ENCODE measurements at regions not wholly inside any gene's neighbourhood (a gene's known extent, or its start where the extent isn't known, plus 50 kb on each side); places are given as distances from the start of the nearest gene placed in this dataset.

- Histone ChIP-seq H3K36me3 (replicated peaks in 1 of 2; ENCODE audit: control insufficient read depth in 2 of 2, insufficient read depth in 2 of 2, low read length in 2 of 2) (no peaks in the 10 kb centered on the region), H3K9ac (ENCODE audit: low read depth, low read length, poor library complexity) (no peak overlapping the region), H3K4me1 (ENCODE audit: control insufficient read depth in 2 of 2, insufficient read depth in 1 of 2, low read depth in 1 of 2, low read length in 2 of 2) (no peaks in the 10 kb centered on the region), H2BK5ac (ENCODE audit: low read length) (no peak overlapping the region), H3K18ac (ENCODE audit: low read length) (no peak overlapping the region), H3K79me1 (ENCODE audit: low read depth, low read length) (no peaks in the 10 kb centered on the region), H4K8ac (ENCODE audit: low read depth, low read length) (no peak overlapping the region), H3K27me3 (ENCODE audit: control insufficient read depth in 3 of 3, insufficient read depth in 3 of 3, low read depth in 1 of 3, low read length in 3 of 3) (no peaks in the 10 kb centered on the region), H4K91ac (ENCODE audit: low read depth, low read length, poor library complexity) (no peak overlapping the region), H2AFZ (ENCODE audit: low read length) (no peak overlapping the region), H3K14ac (ENCODE audit: low read length) (no peak overlapping the region), H3K4me3 (ENCODE audit: low read length in 2 of 2) (no peak overlapping the region), H2BK12ac (ENCODE audit: low read length) (no peak overlapping the region), H3K4ac (ENCODE audit: low read length) (no peak overlapping the region), H2BK15ac (ENCODE audit: low read length) (no peak overlapping the region), H3K9me3 (replicated peaks in 1 of 2; ENCODE audit: control insufficient read depth in 2 of 2, insufficient read depth in 1 of 2, low read depth in 1 of 2, low read length in 2 of 2) (peaks cover 0 to 2% of the 10 kb centered on the region in 2 donors), H2AK5ac (ENCODE audit: low read depth, low read length) (no peak overlapping the region), H3K27ac (replicated peaks; ENCODE audit: low read length) (no peak overlapping the region), H3K4me2 (ENCODE audit: insufficient read depth, low read length, poor library complexity, severe bottlenecking) (no peak overlapping the region), H2BK120ac (ENCODE audit: low read depth, low read length) (no peak overlapping the region), H3K23ac (ENCODE audit: low read depth, low read length, poor library complexity) (no peak overlapping the region)
- no peak for DNase-seq (ENCODE audit: low spot score)
Observed at GRCh38 chr21:29406385-29406784, 107.7 kb downstream of the BACH1 start.

GRCh38 chr21:29407571-29407970 lies 108.8 kb downstream of the BACH1 start:
- H3K4me3 ChIP-seq (ENCODE audit: low read length in 2 of 2) = no peak overlapping the region
- no peak overlapping the region for H3K14ac ChIP-seq (ENCODE audit: low read length)
- no peak overlapping the region for H3K4ac ChIP-seq (ENCODE audit: low read length)
- no peak overlapping the region for H2BK5ac ChIP-seq (ENCODE audit: low read length)
- H4K8ac ChIP-seq (ENCODE audit: low read depth, low read length) = no peak overlapping the region
- H2BK120ac ChIP-seq (ENCODE audit: low read depth, low read length) = no peak overlapping the region
- H3K9ac ChIP-seq (ENCODE audit: low read depth, low read length, poor library complexity) = no peak overlapping the region
- H4K91ac ChIP-seq (ENCODE audit: low read depth, low read length, poor library complexity) = no peak overlapping the region
- no peaks in the 10 kb centered on the region for H3K79me1 ChIP-seq (ENCODE audit: low read depth, low read length)
- no peak overlapping the region for H2BK15ac ChIP-seq (ENCODE audit: low read length)
- no peaks in the 10 kb centered on the region for H3K36me3 ChIP-seq (replicated peaks in 1 of 2; ENCODE audit: control insufficient read depth in 2 of 2, insufficient read depth in 2 of 2, low read length in 2 of 2)
- no peaks in the 10 kb centered on the region for H3K27me3 ChIP-seq (ENCODE audit: control insufficient read depth in 3 of 3, insufficient read depth in 3 of 3, low read depth in 1 of 3, low read length in 3 of 3)
- no peaks in the 10 kb centered on the region for H3K4me1 ChIP-seq (ENCODE audit: control insufficient read depth in 2 of 2, insufficient read depth in 1 of 2, low read depth in 1 of 2, low read length in 2 of 2)
- no peak overlapping the region for H2AFZ ChIP-seq (ENCODE audit: low read length)
- H3K9me3 ChIP-seq (replicated peaks in 1 of 2; ENCODE audit: control insufficient read depth in 2 of 2, insufficient read depth in 1 of 2, low read depth in 1 of 2, low read length in 2 of 2) = peaks cover 0 to 2% of the 10 kb centered on the region in 2 donors
- DNase-seq (ENCODE audit: low spot score) = no peak
- H3K18ac ChIP-seq (ENCODE audit: low read length) = no peak overlapping the region
- no peak overlapping the region for H3K27ac ChIP-seq (replicated peaks; ENCODE audit: low read length)
- H2BK12ac ChIP-seq (ENCODE audit: low read length) = no peak overlapping the region
- no CpG with 5 or more reads among the region's 2 CpGs for WGBS, 2 donors (ENCODE audit: extremely low coverage in 2 of 2, insufficient read length in 2 of 2, insufficient replicate concordance in 1 of 2)
- H2AK5ac ChIP-seq (ENCODE audit: low read depth, low read length) = no peak overlapping the region
- H3K4me2 ChIP-seq (ENCODE audit: insufficient read depth, low read length, poor library complexity, severe bottlenecking) = no peak overlapping the region
- H3K23ac ChIP-seq (ENCODE audit: low read depth, low read length, poor library complexity) = no peak overlapping the region

GRCh38 chr21:29413683-29414082 lies 115.0 kb downstream of the BACH1 start:
- Histone ChIP-seq H3K4ac (ENCODE audit: low read length) (no peak overlapping the region), H3K4me1 (ENCODE audit: control insufficient read depth in 2 of 2, insufficient read depth in 1 of 2, low read depth in 1 of 2, low read length in 2 of 2) (no peaks in the 10 kb centered on the region), H3K4me2 (ENCODE audit: insufficient read depth, low read length, poor library complexity, severe bottlenecking) (no peak overlapping the region), H3K79me1 (ENCODE audit: low read depth, low read length) (no peaks in the 10 kb centered on the region), H3K9me3 (replicated peaks in 1 of 2; ENCODE audit: control insufficient read depth in 2 of 2, insufficient read depth in 1 of 2, low read depth in 1 of 2, low read length in 2 of 2) (no peaks in the 10 kb centered on the region), H3K27ac (replicated peaks; ENCODE audit: low read length) (no peak overlapping the region), H2BK120ac (ENCODE audit: low read depth, low read length) (no peak overlapping the region), H2AFZ (ENCODE audit: low read length) (no peak overlapping the region), H2BK15ac (ENCODE audit: low read length) (no peak overlapping the region), H2BK5ac (ENCODE audit: low read length) (no peak overlapping the region), H3K4me3 (ENCODE audit: low read length in 2 of 2) (no peak overlapping the region), H3K27me3 (ENCODE audit: control insufficient read depth in 3 of 3, insufficient read depth in 3 of 3, low read depth in 1 of 3, low read length in 3 of 3) (no peaks in the 10 kb centered on the region), H3K14ac (ENCODE audit: low read length) (no peak overlapping the region), H3K36me3 (replicated peaks in 1 of 2; ENCODE audit: control insufficient read depth in 2 of 2, insufficient read depth in 2 of 2, low read length in 2 of 2) (no peaks in the 10 kb centered on the region), H3K9ac (ENCODE audit: low read depth, low read length, poor library complexity) (no peak overlapping the region), H3K18ac (ENCODE audit: low read length) (no peak overlapping the region), H4K91ac (ENCODE audit: low read depth, low read length, poor library complexity) (no peak overlapping the region), H3K23ac (ENCODE audit: low read depth, low read length, poor library complexity) (no peak overlapping the region), H4K8ac (ENCODE audit: low read depth, low read length) (no peak overlapping the region), H2AK5ac (ENCODE audit: low read depth, low read length) (no peak overlapping the region), H2BK12ac (ENCODE audit: low read length) (no peak overlapping the region)
- DNase-seq (ENCODE audit: low spot score) = no peak
- no CpG with 5 or more reads among the region's 3 CpGs for WGBS, 2 donors (ENCODE audit: extremely low coverage in 2 of 2, insufficient read length in 2 of 2, insufficient replicate concordance in 1 of 2)

- no peak overlapping the region for H2BK15ac ChIP-seq (ENCODE audit: low read length)
- H3K4me1 ChIP-seq (ENCODE audit: control insufficient read depth in 2 of 2, insufficient read depth in 1 of 2, low read depth in 1 of 2, low read length in 2 of 2) = no peaks in the 10 kb centered on the region
- H3K9ac ChIP-seq (ENCODE audit: low read depth, low read length, poor library complexity) = no peak overlapping the region
- H3K79me1 ChIP-seq (ENCODE audit: low read depth, low read length) = no peaks in the 10 kb centered on the region
- no peaks in the 10 kb centered on the region for H3K27me3 ChIP-seq (ENCODE audit: control insufficient read depth in 3 of 3, insufficient read depth in 3 of 3, low read depth in 1 of 3, low read length in 3 of 3)
- H2BK5ac ChIP-seq (ENCODE audit: low read length) = no peak overlapping the region
- H3K9me3 ChIP-seq (replicated peaks in 1 of 2; ENCODE audit: control insufficient read depth in 2 of 2, insufficient read depth in 1 of 2, low read depth in 1 of 2, low read length in 2 of 2) = no peaks in the 10 kb centered on the region
- no peak overlapping the region for H3K23ac ChIP-seq (ENCODE audit: low read depth, low read length, poor library complexity)
- H4K8ac ChIP-seq (ENCODE audit: low read depth, low read length) = no peak overlapping the region
- no CpG with 5 or more reads among the region's 4 CpGs for WGBS, 2 donors (ENCODE audit: extremely low coverage in 2 of 2, insufficient read length in 2 of 2, insufficient replicate concordance in 1 of 2)
- no peak for DNase-seq (ENCODE audit: low spot score)
- H3K36me3 ChIP-seq (replicated peaks in 1 of 2; ENCODE audit: control insufficient read depth in 2 of 2, insufficient read depth in 2 of 2, low read length in 2 of 2) = no peaks in the 10 kb centered on the region
- H4K91ac ChIP-seq (ENCODE audit: low read depth, low read length, poor library complexity) = no peak overlapping the region
- no peak overlapping the region for H3K27ac ChIP-seq (replicated peaks; ENCODE audit: low read length)
- H3K4me3 ChIP-seq (ENCODE audit: low read length in 2 of 2) = no peak overlapping the region
- no peak overlapping the region for H2AFZ ChIP-seq (ENCODE audit: low read length)
- no peak overlapping the region for H3K4me2 ChIP-seq (ENCODE audit: insufficient read depth, low read length, poor library complexity, severe bottlenecking)
- H2AK5ac ChIP-seq (ENCODE audit: low read depth, low read length) = no peak overlapping the region
- no peak overlapping the region for H3K18ac ChIP-seq (ENCODE audit: low read length)
- H3K14ac ChIP-seq (ENCODE audit: low read length) = no peak overlapping the region
- H2BK120ac ChIP-seq (ENCODE audit: low read depth, low read length) = no peak overlapping the region
- no peak overlapping the region for H2BK12ac ChIP-seq (ENCODE audit: low read length)
- no peak overlapping the region for H3K4ac ChIP-seq (ENCODE audit: low read length)
Observed at GRCh38 chr21:29416268-29416667, 117.5 kb downstream of the BACH1 start.

Data from neuronal stem cell (in vitro differentiated cells).